Panc1 (cell line): ENCODE measurements at regions not wholly inside any gene's neighbourhood (a gene's known extent, or its start where the extent isn't known, plus 50 kb on each side); places are given as distances from the start of the nearest gene placed in this dataset.

ENCODE experiments used
- ATAC-seq: fragments of 200-7000 bp; cut with Tn5 transposase; 2 replicates; pipeline ENCODE4 v1.9.1; 2020; ENCODE audit warnings: mild to moderate bottlenecking, moderate library complexity
- BruUV-seq: library from RNA; stranded (reverse); fragments of 400-500 nt; replicated peaks from 2 replicates; lab custom pipeline; 2021; lab: Mats Ljungman, UMichigan
- CTCF ChIA-PET: fragments of 300-600 bp; sonication (Branson Sonifier 250); formaldehyde crosslinking; loops from one replicate; lab custom pipeline; 2022; ENCODE audit warnings: antibody characterized with exemption; lab: Charles Lee
- POLR2A ChIA-PET: fragments of 300-600 bp; sonication (Branson Sonifier 250); formaldehyde crosslinking; loops from one replicate; lab custom pipeline; 2022; ENCODE audit warnings: antibody characterized with exemption; lab: Charles Lee
- DNase-seq: peaks from one replicate; pipeline ENCODE4 v3.0.0-alpha.2; 2010; ENCODE audit warnings: low read depth, low spot score
- H3K27ac ChIP-seq: 2 replicates; pipeline ENCODE4 v1.5.1; 2011; ENCODE audit warnings: mild to moderate bottlenecking, low read length, inconsistent platforms
- H3K27me3 ChIP-seq: fragments of 200-500 bp; sonication (Bioruptor generic); 2 replicates; pipeline ENCODE4 v1.6.0; 2014; ENCODE audit warnings: low read length, inconsistent platforms; ENCODE audit not compliant: control insufficient read depth, insufficient read depth
- H3K36me3 ChIP-seq: fragments of 200-500 bp; sonication (Bioruptor generic); 2 replicates; pipeline ENCODE4 v1.5.1; 2014; ENCODE audit warnings: inconsistent platforms, mild to moderate bottlenecking, low read length, moderate library complexity; ENCODE audit not compliant: control insufficient read depth, insufficient read depth
- H3K4me1 ChIP-seq: 2 replicates; pipeline ENCODE4 v1.5.1; 2011; ENCODE audit warnings: inconsistent platforms, mild to moderate bottlenecking, low read length, moderate library complexity; ENCODE audit not compliant: control insufficient read depth, insufficient read depth
- H3K4me3 ChIP-seq, 2 experiments: 2 replicates each; pipeline ENCODE4 v1.5.1; 2011 to 2012; ENCODE audit warnings: low read depth in 2 of 2, low read length in 2 of 2, mild to moderate bottlenecking in 2 of 2, inconsistent platforms in 1 of 2, moderate library complexity in 1 of 2
- H3K9me3 ChIP-seq: fragments of 200-500 bp; sonication (Bioruptor generic); 2 replicates; pipeline ENCODE4 v1.5.1; 2014; ENCODE audit warnings: low read depth, mild to moderate bottlenecking, inconsistent platforms, low read length, moderate library complexity; ENCODE audit not compliant: control insufficient read depth, insufficient read depth
- POLR2AphosphoS5 ChIP-seq: IDR thresholded peaks from 2 replicates; pipeline ENCODE4 v1.6.1; 2012; ENCODE audit warnings: mild to moderate bottlenecking, low read depth, low read length, moderate library complexity
- SIN3A ChIP-seq: IDR thresholded peaks from 2 replicates; pipeline ENCODE4 v1.6.1; 2012; ENCODE audit warnings: low read depth, mild to moderate bottlenecking, low read length, moderate library complexity, borderline replicate concordance; ENCODE audit not compliant: insufficient read depth
- TCF7L2 ChIP-seq: IDR thresholded peaks from 2 replicates; pipeline ENCODE4 v1.6.1; 2011; ENCODE audit warnings: mild to moderate bottlenecking, low read depth, low read length, inconsistent platforms
- in situ Hi-C: cut with HindIII; loops from 2 replicates; pipeline ENCODE4 v1.10.0; 2016; ENCODE audit warnings: low sequenced_read_pairs, low pct_unique_long_range_greater_than_20kb
- intact Hi-C: fragments of 100-400 bp; cut with micrococcal nuclease; formaldehyde crosslinking; loops from one replicate; pipeline ENCODE4 v1.10.0; 2022; ENCODE audit not compliant: unreplicated experiment
- TF ChIP-seq, protein P1 (sequence below), 2 experiments: IDR thresholded peaks; 2 replicates each; pipeline ENCODE4 v1.6.1; 2011 to 2012; ENCODE audit warnings: low read depth in 2 of 2, control low read depth in 1 of 2, low read length in 1 of 2, mild to moderate bottlenecking in 1 of 2, moderate library complexity in 1 of 2; ENCODE audit not compliant: insufficient read depth in 1 of 2
- TF ChIP-seq, protein P2 (sequence below): fragments of 450-650 bp; IDR thresholded peaks from 2 replicates; pipeline ENCODE4 v1.5.1; 2017; ENCODE audit warnings: mild to moderate bottlenecking

DNA sequence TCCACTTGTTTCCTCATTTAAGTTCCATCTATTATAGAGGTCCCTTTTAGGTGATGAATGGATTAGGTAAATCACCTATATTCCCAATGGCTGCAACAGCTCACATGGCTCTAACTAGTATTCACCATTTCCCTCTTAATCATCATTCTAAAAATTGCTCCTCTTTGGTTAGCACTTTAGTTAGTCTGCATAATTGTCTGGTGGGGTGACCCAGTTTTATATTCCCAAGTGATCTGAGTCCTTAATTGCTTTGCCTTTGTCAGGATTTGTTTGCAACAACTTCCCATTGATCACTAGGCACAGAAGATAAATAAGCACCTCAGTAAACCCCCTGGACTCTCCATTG lies 395.2 kb downstream of the RAB38 start:
- intact Hi-C loops (no loop called here), in situ Hi-C loops (no loop called here)
- TF ChIP-seq POLR2AphosphoS5 (no peak), TCF7L2 (no peak)
- TF ChIP-seq, protein P1, sequence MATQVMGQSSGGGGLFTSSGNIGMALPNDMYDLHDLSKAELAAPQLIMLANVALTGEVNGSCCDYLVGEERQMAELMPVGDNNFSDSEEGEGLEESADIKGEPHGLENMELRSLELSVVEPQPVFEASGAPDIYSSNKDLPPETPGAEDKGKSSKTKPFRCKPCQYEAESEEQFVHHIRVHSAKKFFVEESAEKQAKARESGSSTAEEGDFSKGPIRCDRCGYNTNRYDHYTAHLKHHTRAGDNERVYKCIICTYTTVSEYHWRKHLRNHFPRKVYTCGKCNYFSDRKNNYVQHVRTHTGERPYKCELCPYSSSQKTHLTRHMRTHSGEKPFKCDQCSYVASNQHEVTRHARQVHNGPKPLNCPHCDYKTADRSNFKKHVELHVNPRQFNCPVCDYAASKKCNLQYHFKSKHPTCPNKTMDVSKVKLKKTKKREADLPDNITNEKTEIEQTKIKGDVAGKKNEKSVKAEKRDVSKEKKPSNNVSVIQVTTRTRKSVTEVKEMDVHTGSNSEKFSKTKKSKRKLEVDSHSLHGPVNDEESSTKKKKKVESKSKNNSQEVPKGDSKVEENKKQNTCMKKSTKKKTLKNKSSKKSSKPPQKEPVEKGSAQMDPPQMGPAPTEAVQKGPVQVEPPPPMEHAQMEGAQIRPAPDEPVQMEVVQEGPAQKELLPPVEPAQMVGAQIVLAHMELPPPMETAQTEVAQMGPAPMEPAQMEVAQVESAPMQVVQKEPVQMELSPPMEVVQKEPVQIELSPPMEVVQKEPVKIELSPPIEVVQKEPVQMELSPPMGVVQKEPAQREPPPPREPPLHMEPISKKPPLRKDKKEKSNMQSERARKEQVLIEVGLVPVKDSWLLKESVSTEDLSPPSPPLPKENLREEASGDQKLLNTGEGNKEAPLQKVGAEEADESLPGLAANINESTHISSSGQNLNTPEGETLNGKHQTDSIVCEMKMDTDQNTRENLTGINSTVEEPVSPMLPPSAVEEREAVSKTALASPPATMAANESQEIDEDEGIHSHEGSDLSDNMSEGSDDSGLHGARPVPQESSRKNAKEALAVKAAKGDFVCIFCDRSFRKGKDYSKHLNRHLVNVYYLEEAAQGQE (IDR thresholded peaks at IDR 0.05; ENCODE audit: insufficient read depth in 1 of 2, low read depth in 2 of 2, low read length in 1 of 2), result no peak
- TF ChIP-seq, protein P2, sequence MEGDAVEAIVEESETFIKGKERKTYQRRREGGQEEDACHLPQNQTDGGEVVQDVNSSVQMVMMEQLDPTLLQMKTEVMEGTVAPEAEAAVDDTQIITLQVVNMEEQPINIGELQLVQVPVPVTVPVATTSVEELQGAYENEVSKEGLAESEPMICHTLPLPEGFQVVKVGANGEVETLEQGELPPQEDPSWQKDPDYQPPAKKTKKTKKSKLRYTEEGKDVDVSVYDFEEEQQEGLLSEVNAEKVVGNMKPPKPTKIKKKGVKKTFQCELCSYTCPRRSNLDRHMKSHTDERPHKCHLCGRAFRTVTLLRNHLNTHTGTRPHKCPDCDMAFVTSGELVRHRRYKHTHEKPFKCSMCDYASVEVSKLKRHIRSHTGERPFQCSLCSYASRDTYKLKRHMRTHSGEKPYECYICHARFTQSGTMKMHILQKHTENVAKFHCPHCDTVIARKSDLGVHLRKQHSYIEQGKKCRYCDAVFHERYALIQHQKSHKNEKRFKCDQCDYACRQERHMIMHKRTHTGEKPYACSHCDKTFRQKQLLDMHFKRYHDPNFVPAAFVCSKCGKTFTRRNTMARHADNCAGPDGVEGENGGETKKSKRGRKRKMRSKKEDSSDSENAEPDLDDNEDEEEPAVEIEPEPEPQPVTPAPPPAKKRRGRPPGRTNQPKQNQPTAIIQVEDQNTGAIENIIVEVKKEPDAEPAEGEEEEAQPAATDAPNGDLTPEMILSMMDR, result no peak
- no peak for DNase-seq
- CTCF ChIA-PET, result no interaction called here
- BruUV-seq, result no TSS peak
- H3K4me1 ChIP-seq, result no peaks in the 10 kb centered on the region
- H3K4me3 ChIP-seq, result no peak overlapping the region
- no peaks in the 10 kb centered on the region for H3K9me3 ChIP-seq
- POLR2A ChIA-PET, result no interaction called here
- H3K27ac ChIP-seq, result no peak overlapping the region
- ATAC-seq, result no peak
- no peaks in the 10 kb centered on the region for H3K36me3 ChIP-seq
- no peaks in the 10 kb centered on the region for H3K27me3 ChIP-seq

DNA sequence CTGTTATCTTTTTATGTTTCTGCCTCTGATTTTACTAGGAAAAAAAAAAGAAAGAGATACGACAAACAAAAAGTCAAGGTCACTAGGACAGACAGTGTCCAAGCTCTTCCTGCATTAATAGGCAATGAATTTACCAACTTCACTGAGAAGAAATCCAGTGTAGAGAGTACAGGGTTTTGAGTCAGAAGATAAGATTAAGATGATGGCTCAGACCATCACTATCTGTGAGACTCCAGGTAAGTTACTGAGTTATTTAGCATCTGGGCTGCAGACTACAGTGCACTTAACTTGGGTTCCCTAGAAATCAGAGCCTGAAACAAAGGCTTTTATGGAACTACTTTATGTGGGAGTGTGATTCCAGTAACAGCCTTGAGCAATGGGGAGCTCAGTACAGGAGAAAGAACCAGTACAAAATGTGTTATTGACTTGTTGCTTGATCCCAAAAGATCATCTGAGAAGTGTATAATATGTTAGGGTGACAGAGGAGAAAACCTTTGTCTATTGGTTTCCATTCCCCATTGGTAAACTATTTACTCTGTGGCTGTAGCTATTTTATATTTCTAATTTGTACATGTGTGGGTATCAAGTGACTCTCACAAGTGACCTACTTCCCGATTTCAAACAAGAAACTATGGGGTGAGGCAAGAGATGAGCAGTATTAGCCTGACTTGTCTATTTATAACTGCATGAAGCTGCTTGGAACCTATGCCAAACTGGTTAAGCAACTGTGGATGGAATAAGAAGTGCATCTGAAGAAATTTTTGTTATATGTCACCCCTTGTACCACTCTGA lies 395.8 kb downstream of the RAB38 start:
- ChIA-PET CTCF (no interaction called here), POLR2A (no interaction called here)
- no peaks in the 10 kb centered on the region for H3K27me3 ChIP-seq
- TF ChIP-seq SIN3A (no peak), TCF7L2 (no peak), POLR2AphosphoS5 (no peak)
- TF ChIP-seq, protein P2, result no peak
- TF ChIP-seq, protein P1 (IDR thresholded peaks at IDR 0.05; ENCODE audit: insufficient read depth in 1 of 2, low read depth in 2 of 2, low read length in 1 of 2), result no peak
- no peaks in the 10 kb centered on the region for H3K9me3 ChIP-seq
- no peak overlapping the region for H3K27ac ChIP-seq
- in situ Hi-C loops, result no loop called here
- no TSS peak for BruUV-seq
- no peak overlapping the region for H3K4me3 ChIP-seq
- ATAC-seq, result no peak
- H3K36me3 ChIP-seq, result no peaks in the 10 kb centered on the region
- intact Hi-C loops, result no loop called here
- no peaks in the 10 kb centered on the region for H3K4me1 ChIP-seq
- DNase-seq, result no peak
